ENCODE measurements at regions not wholly inside any gene's neighbourhood (a gene's known extent, or its start where the extent isn't known, plus 50 kb on each side); places are given as distances from the start of the nearest gene placed in this dataset.

DNA sequence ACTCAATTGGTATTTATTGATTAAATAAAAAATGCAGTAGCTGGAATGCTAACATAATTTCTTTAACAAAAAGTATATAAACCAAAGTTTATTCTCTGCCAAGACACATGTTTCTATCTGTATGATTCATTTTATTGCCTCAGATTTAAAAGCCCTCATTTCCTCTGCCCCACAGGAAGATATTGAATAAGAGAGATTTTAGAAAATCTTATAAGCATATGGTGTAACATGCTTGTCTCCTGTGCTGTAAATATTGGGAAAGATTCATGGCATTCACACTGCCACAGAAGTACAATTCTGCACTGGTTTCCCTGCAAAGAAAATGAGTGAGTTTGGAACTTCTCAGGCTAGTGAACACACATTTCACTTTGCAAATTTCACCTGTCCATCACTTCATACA lies 134.9 kb upstream of the FBXL7 start:
- no peak overlapping the region for H3K18ac ChIP-seq (ENCODE audit: low read depth, low read length)
- ChIA-PET POLR2A (ENCODE audit: unreplicated experiment) (no interaction called here), CTCF (interaction anchor here (1.1 kb wide), 1 partner anchor 16 kb away, joined by 4 read pairs; no protein-coding TSS in a partner anchor)
- no peaks in the 10 kb centered on the region for H3K9me3 ChIP-seq (ENCODE audit: control insufficient read depth, insufficient read depth, low read length)
- TF ChIP-seq CEBPB (IDR thresholded peaks at IDR 0.05; ENCODE audit: low read depth, low read length) (no peak), RCOR1 (IDR thresholded peaks at IDR 0.05; ENCODE audit: insufficient replicate concordance, low read length) (no peak), MAZ (IDR thresholded peaks at IDR 0.05; ENCODE audit: borderline replicate concordance, low read depth, low read length) (no peak), MXI1 (IDR thresholded peaks at IDR 0.05; ENCODE audit: borderline replicate concordance, low read depth, low read length) (no peak), BHLHE40 (IDR thresholded peaks at IDR 0.05; ENCODE audit: low read depth, low read length) (no peak), RFX5 (IDR thresholded peaks at IDR 0.05; ENCODE audit: low read depth, low read length) (no peak), NFE2L2 (IDR thresholded peaks at IDR 0.05; ENCODE audit: low read depth, low read length) (no peak), SMC3 (IDR thresholded peaks at IDR 0.05; ENCODE audit: low read depth, low read length) (no peak), FOS (IDR thresholded peaks at IDR 0.05; ENCODE audit: low read depth, low read length) (no peak)
- TF ChIP-seq, protein P1, sequence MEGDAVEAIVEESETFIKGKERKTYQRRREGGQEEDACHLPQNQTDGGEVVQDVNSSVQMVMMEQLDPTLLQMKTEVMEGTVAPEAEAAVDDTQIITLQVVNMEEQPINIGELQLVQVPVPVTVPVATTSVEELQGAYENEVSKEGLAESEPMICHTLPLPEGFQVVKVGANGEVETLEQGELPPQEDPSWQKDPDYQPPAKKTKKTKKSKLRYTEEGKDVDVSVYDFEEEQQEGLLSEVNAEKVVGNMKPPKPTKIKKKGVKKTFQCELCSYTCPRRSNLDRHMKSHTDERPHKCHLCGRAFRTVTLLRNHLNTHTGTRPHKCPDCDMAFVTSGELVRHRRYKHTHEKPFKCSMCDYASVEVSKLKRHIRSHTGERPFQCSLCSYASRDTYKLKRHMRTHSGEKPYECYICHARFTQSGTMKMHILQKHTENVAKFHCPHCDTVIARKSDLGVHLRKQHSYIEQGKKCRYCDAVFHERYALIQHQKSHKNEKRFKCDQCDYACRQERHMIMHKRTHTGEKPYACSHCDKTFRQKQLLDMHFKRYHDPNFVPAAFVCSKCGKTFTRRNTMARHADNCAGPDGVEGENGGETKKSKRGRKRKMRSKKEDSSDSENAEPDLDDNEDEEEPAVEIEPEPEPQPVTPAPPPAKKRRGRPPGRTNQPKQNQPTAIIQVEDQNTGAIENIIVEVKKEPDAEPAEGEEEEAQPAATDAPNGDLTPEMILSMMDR (conservative IDR thresholded peaks at IDR 0.05; ENCODE audit: low read depth, low read length) = no peak
- ATAC-seq (ENCODE audit: low read depth) (no peak), DNase-seq (no peak)
- no peaks in the 10 kb centered on the region for H3K79me1 ChIP-seq (ENCODE audit: low read depth in 1 of 2, low read length in 2 of 2)
- no peak overlapping the region for H4K91ac ChIP-seq (ENCODE audit: insufficient read depth, low read depth, low read length)
- no peaks in the 10 kb centered on the region for H3K9me1 ChIP-seq (ENCODE audit: insufficient read depth, low read length)
- H3K36me3 ChIP-seq (ENCODE audit: control insufficient read depth, insufficient read depth, low read length) = no peaks in the 10 kb centered on the region
- dilution Hi-C loops (cut with HindIII; ENCODE audit: low sequenced_read_pairs, unreplicated experiment) (no loop called here), in situ Hi-C loops (cut with MboI; ENCODE audit: low sequenced_read_pairs) (no loop called here), intact Hi-C loops (cut with micrococcal nuclease) (no loop called here)
- H3K4me2 ChIP-seq (ENCODE audit: low read depth, low read length) = no peak overlapping the region
- H4K20me1 ChIP-seq (ENCODE audit: insufficient read depth, low read length) = no peaks in the 10 kb centered on the region
- no peak overlapping the region for H4K8ac ChIP-seq (ENCODE audit: low read depth in 2 of 2, low read length in 2 of 2)
- H2AK5ac ChIP-seq (ENCODE audit: low read depth, low read length) = no peak overlapping the region
- H2BK20ac ChIP-seq (ENCODE audit: low read depth, low read length) = no peak overlapping the region
- H3K27me3 ChIP-seq (ENCODE audit: control insufficient read depth, insufficient read depth, low read length) = no peaks in the 10 kb centered on the region; the same call in 1 of the 2 replicates
- BruUV-seq (replicated peaks) = no TSS peak
- no peak overlapping the region for H2AK9ac ChIP-seq (replicated peaks; ENCODE audit: low read depth, low read length, poor library complexity)
- H3K4me1 ChIP-seq (ENCODE audit: control insufficient read depth, insufficient read depth, low read length) = no peaks in the 10 kb centered on the region
- H2BK5ac ChIP-seq (ENCODE audit: low read depth, low read length, poor library complexity, severe bottlenecking) = no peak overlapping the region
- no peak overlapping the region for H4K5ac ChIP-seq (ENCODE audit: low read depth, low read length)
- H3K56ac ChIP-seq (ENCODE audit: extremely low read depth, insufficient read depth, low read length) = no peak overlapping the region
- H2AFZ ChIP-seq (replicated peaks; ENCODE audit: low read length, poor library complexity) = no peak overlapping the region
- no peak overlapping the region for H2BK120ac ChIP-seq (ENCODE audit: low read depth, low read length)
- H3K9ac ChIP-seq (ENCODE audit: low read depth, low read length) = no peak overlapping the region
- H2BK15ac ChIP-seq (ENCODE audit: low read depth, low read length) = no peak overlapping the region
- no peak overlapping the region for H3K27ac ChIP-seq (ENCODE audit: insufficient read depth, low read length)
- H3K14ac ChIP-seq (replicated peaks; ENCODE audit: low read depth, low read length) = no peak overlapping the region
- no peak overlapping the region for H3K4ac ChIP-seq (ENCODE audit: low read depth, low read length)
- no peak overlapping the region for H3K23ac ChIP-seq (ENCODE audit: low read depth, low read length)
- no peak overlapping the region for H3K4me3 ChIP-seq (ENCODE audit: insufficient read depth, low read depth, low read length)

Measured in IMR-90 (cell line).